RWPE2 (cell line): ENCODE measurements at regions not wholly inside any gene's neighbourhood (a gene's known extent, or its start where the extent isn't known, plus 50 kb on each side); places are given as distances from the start of the nearest gene placed in this dataset.
"Not testable (repeated sequence)": the region's sequence is repeated elsewhere in the genome, so short reads cannot be mapped to it uniquely, and the experiment has no call there.

Source experiments
- ATAC-seq: fragments of 200-7000 bp; cut with Tn5 transposase; 3 replicates; pipeline ENCODE4 v1.9.1; 2021; ENCODE audit warnings: low read depth
- DNase-seq: peaks from one replicate; pipeline ENCODE4 v3.0.0-alpha.2; 2020; ENCODE audit warnings: low spot score
- H3K27ac ChIP-seq: fragments of 450-650 bp; 2 replicates; pipeline ENCODE4 v1.5.1; 2017; ENCODE audit warnings: mild to moderate bottlenecking; ENCODE audit not compliant: poor library complexity, severe bottlenecking
- H3K27me3 ChIP-seq: fragments of 250-450 bp; sonication (Bioruptor Pico); 2 replicates; pipeline ENCODE4 v1.5.1; 2021; ENCODE audit warnings: mild to moderate bottlenecking, moderate library complexity; ENCODE audit not compliant: insufficient read depth, poor library complexity, severe bottlenecking
- H3K36me3 ChIP-seq: fragments of 250-450 bp; sonication (Bioruptor Pico); 2 replicates; pipeline ENCODE4 v1.5.1; 2020; ENCODE audit warnings: low read depth, mild to moderate bottlenecking, moderate library complexity
- H3K4me1 ChIP-seq: fragments of 250-450 bp; sonication (Bioruptor Pico); 2 replicates; pipeline ENCODE4 v1.5.1; 2021; ENCODE audit warnings: mild to moderate bottlenecking, moderate library complexity; ENCODE audit not compliant: insufficient read depth, poor library complexity, severe bottlenecking
- H3K4me3 ChIP-seq: fragments of 250-450 bp; sonication (Bioruptor Pico); 2 replicates; pipeline ENCODE4 v1.5.1; 2021; ENCODE audit warnings: mild to moderate bottlenecking, moderate library complexity; ENCODE audit not compliant: severe bottlenecking
- H3K9me3 ChIP-seq: fragments of 250-450 bp; sonication (Bioruptor Pico); 2 replicates; pipeline ENCODE4 v1.5.1; 2021; ENCODE audit warnings: mild to moderate bottlenecking, moderate library complexity; ENCODE audit not compliant: severe bottlenecking
- CTCF ChIP-seq: fragments of 450-650 bp; IDR thresholded peaks from one replicate; pipeline ENCODE4 v1.5.1; 2017; ENCODE audit warnings: mild to moderate bottlenecking, moderate library complexity; ENCODE audit not compliant: poor library complexity, severe bottlenecking

GRCh38 chrY:9118704-9119103, 218.6 kb upstream of the TSPY4 start:
- Histone ChIP-seq H3K36me3 (no peaks in the 10 kb centered on the region), H3K4me3 (no peak overlapping the region), H3K9me3 (no peaks in the 10 kb centered on the region), H3K27ac (no peak overlapping the region), H3K4me1 (no peaks in the 10 kb centered on the region), H3K27me3 (no peaks in the 10 kb centered on the region)
- DNase-seq (no peak), ATAC-seq (no peak)
- TF ChIP-seq CTCF = no peak

- no peaks in the 10 kb centered on the region for H3K36me3 ChIP-seq
- H3K4me3 ChIP-seq = no peak overlapping the region
- H3K27ac ChIP-seq = no peak overlapping the region
- no peaks in the 10 kb centered on the region for H3K9me3 ChIP-seq
- DNase-seq (no peak), ATAC-seq (no peak)
- no peaks in the 10 kb centered on the region for H3K27me3 ChIP-seq
- peak; percentile 33 for TF ChIP-seq CTCF
- H3K4me1 ChIP-seq = no peaks in the 10 kb centered on the region
Observed at GRCh38 chrY:9124623-9125022, 212.6 kb upstream of the TSPY4 start.

GRCh38 chrY:9126545-9126944, 210.7 kb upstream of the TSPY4 start:
- ATAC-seq (peak; percentile 89), DNase-seq (no peak)
- no peaks in the 10 kb centered on the region for H3K27me3 ChIP-seq
- no peak for TF ChIP-seq CTCF
- no peaks in the 10 kb centered on the region for H3K9me3 ChIP-seq
- H3K4me1 ChIP-seq = no peaks in the 10 kb centered on the region
- no peak overlapping the region for H3K27ac ChIP-seq
- H3K4me3 ChIP-seq = no peak overlapping the region
- no peaks in the 10 kb centered on the region for H3K36me3 ChIP-seq

GRCh38 chrY:9143366-9143765, 193.9 kb upstream of the TSPY4 start:
- ATAC-seq, H3K27ac ChIP-seq, H3K27me3 ChIP-seq, H3K4me3 ChIP-seq, H3K36me3 ChIP-seq, H3K4me1 ChIP-seq, H3K9me3 ChIP-seq, DNase-seq: not testable (repeated sequence)

- not testable (repeated sequence) for H3K4me3 ChIP-seq, DNase-seq, H3K36me3 ChIP-seq, H3K4me1 ChIP-seq, H3K27me3 ChIP-seq, H3K9me3 ChIP-seq
- H3K27ac ChIP-seq = peak overlapping the region; percentile 76
- ATAC-seq = peak; percentile 71
Observed at GRCh38 chrY:9154552-9154951, 182.7 kb upstream of the TSPY4 start.

GRCh38 chrY:9155721-9156120, 181.5 kb upstream of the TSPY4 start:
- H3K36me3 ChIP-seq = no peaks in the 10 kb centered on the region
- H3K27ac ChIP-seq = peak overlapping the region; percentile 76
- no peak for DNase-seq
- H3K4me3 ChIP-seq = no peak overlapping the region
- H3K4me1 ChIP-seq = peaks cover 9% of the 10 kb centered on the region
- H3K9me3 ChIP-seq = no peaks in the 10 kb centered on the region
- no peak for ATAC-seq
- no peaks in the 10 kb centered on the region for H3K27me3 ChIP-seq
- no peak for TF ChIP-seq CTCF
